ENCODE measurements at regions not wholly inside any gene's neighbourhood (a gene's known extent, or its start where the extent isn't known, plus 50 kb on each side); places are given as distances from the start of the nearest gene placed in this dataset.
A peak's percentile ranks its signal among the peaks of the same experiment; 100 is the strongest.

GRCh38 chr2:187654535-187654934 lies 100.3 kb upstream of the TFPI start:
- Histone ChIP-seq H3K9me3 (ENCODE audit: control insufficient read depth, low read length) (no peaks in the 10 kb centered on the region), H3K4me1 (ENCODE audit: control insufficient read depth, insufficient read depth, low read length) (no peaks in the 10 kb centered on the region), H3K4me3 (ENCODE audit: low read length) (no peak overlapping the region), H3K27me3 (ENCODE audit: control insufficient read depth, insufficient read depth, low read length, poor library complexity, severe bottlenecking) (no peaks in the 10 kb centered on the region), H3K9ac (ENCODE audit: extremely low read depth, low read length, poor library complexity, severe bottlenecking) (no peak overlapping the region), H3K27ac (ENCODE audit: low read depth, low read length) (no peak overlapping the region), H3K36me3 (ENCODE audit: control insufficient read depth, insufficient read depth, low read length) (no peaks in the 10 kb centered on the region)
- Mint-ChIP-seq H3K4me3 (no peak overlapping the region), H3K27me3 (ENCODE audit: insufficient read depth) (no peaks in the 10 kb centered on the region), H3K4me1 (no peaks in the 10 kb centered on the region), H3K9me3 (no peaks in the 10 kb centered on the region), H3K27ac (no peak overlapping the region), H3K36me3 (ENCODE audit: low read depth) (no peaks in the 10 kb centered on the region)
- no peak for TF ChIP-seq CTCF (conservative IDR thresholded peaks at IDR 0.05)
- 86 to 90% methylated on average over 3 to 4 of the region's 4 CpGs for WGBS, 2 experiments (ENCODE audit: insufficient coverage in 1 of 2, insufficient read length in 1 of 2)
- peak; percentile 57 for DNase-seq

- no peaks in the 10 kb centered on the region for H3K27me3 ChIP-seq (ENCODE audit: control insufficient read depth, insufficient read depth, low read length, poor library complexity, severe bottlenecking)
- no peak for TF ChIP-seq CTCF (conservative IDR thresholded peaks at IDR 0.05)
- Mint-ChIP-seq H3K36me3 (ENCODE audit: low read depth) (no peaks in the 10 kb centered on the region), H3K27me3 (ENCODE audit: insufficient read depth) (no peaks in the 10 kb centered on the region), H3K27ac (no peak overlapping the region), H3K4me3 (no peak overlapping the region), H3K4me1 (no peaks in the 10 kb centered on the region), H3K9me3 (no peaks in the 10 kb centered on the region)
- 89% methylated on average over 7 of the region's 9 CpGs; no CpG with 5 or more reads in 1 of the 2 experiments for WGBS, 2 experiments (ENCODE audit: insufficient coverage in 1 of 2, insufficient read length in 1 of 2)
- no peak overlapping the region for H3K27ac ChIP-seq (ENCODE audit: low read depth, low read length)
- H3K4me1 ChIP-seq (ENCODE audit: control insufficient read depth, insufficient read depth, low read length) = no peaks in the 10 kb centered on the region
- no peak overlapping the region for H3K9ac ChIP-seq (ENCODE audit: extremely low read depth, low read length, poor library complexity, severe bottlenecking)
- no peak for DNase-seq
- H3K9me3 ChIP-seq (ENCODE audit: control insufficient read depth, low read length) = no peaks in the 10 kb centered on the region
- no peak overlapping the region for H3K4me3 ChIP-seq (ENCODE audit: low read length)
- H3K36me3 ChIP-seq (ENCODE audit: control insufficient read depth, insufficient read depth, low read length) = no peaks in the 10 kb centered on the region
These were observed 100.8 kb upstream of the TFPI start for GRCh38 chr2:187655001-187655400.

- no peaks in the 10 kb centered on the region for H3K27me3 Mint-ChIP-seq (ENCODE audit: insufficient read depth)
- H3K36me3 Mint-ChIP-seq (ENCODE audit: low read depth) = peaks cover 6% of the 10 kb centered on the region
- Histone ChIP-seq H3K27ac (ENCODE audit: low read depth, low read length) (no peak overlapping the region), H3K9ac (ENCODE audit: extremely low read depth, low read length, poor library complexity, severe bottlenecking) (no peak overlapping the region), H3K36me3 (ENCODE audit: control insufficient read depth, insufficient read depth, low read length) (no peaks in the 10 kb centered on the region), H3K27me3 (ENCODE audit: control insufficient read depth, insufficient read depth, low read length, poor library complexity, severe bottlenecking) (no peaks in the 10 kb centered on the region), H3K4me3 (ENCODE audit: low read length) (no peak overlapping the region), H3K4me1 (ENCODE audit: control insufficient read depth, insufficient read depth, low read length) (no peaks in the 10 kb centered on the region), H3K9me3 (ENCODE audit: control insufficient read depth, low read length) (no peaks in the 10 kb centered on the region)
- no peaks in the 10 kb centered on the region for H3K4me1 Mint-ChIP-seq
- no peak for TF ChIP-seq CTCF (conservative IDR thresholded peaks at IDR 0.05)
- no peak overlapping the region for H3K27ac Mint-ChIP-seq
- DNase-seq = no peak
- 88% methylated on average over 4 of the region's 4 CpGs; no CpG with 5 or more reads in 1 of the 2 experiments for WGBS, 2 experiments (ENCODE audit: insufficient coverage in 1 of 2, insufficient read length in 1 of 2)
- H3K4me3 Mint-ChIP-seq = no peak overlapping the region
- H3K9me3 Mint-ChIP-seq = peaks cover 4% of the 10 kb centered on the region
These were observed 101.9 kb upstream of the TFPI start for GRCh38 chr2:187656123-187656522.

Measured in endodermal cell (in vitro differentiated cells).